OCI-LY7 (cell line): ENCODE measurements at regions not wholly inside any gene's neighbourhood (a gene's known extent, or its start where the extent isn't known, plus 50 kb on each side); places are given as distances from the start of the nearest gene placed in this dataset.

Experiments used
- EZH2phosphoT487 ChIP-seq: fragments of 200-600 bp; sonication (generic); IDR thresholded peaks from 2 replicates; pipeline ENCODE4 v1.6.1; 2018; ENCODE audit warnings: low read depth, borderline replicate concordance, mild to moderate bottlenecking, mixed run types, antibody characterized with exemption, low read length, moderate library complexity, mixed read lengths
- TF ChIP-seq, protein P1 (sequence below): fragments of 200-600 bp; sonication (generic); conservative IDR thresholded peaks from 2 replicates; pipeline ENCODE4 v1.5.1; 2014; ENCODE audit warnings: mild to moderate bottlenecking, antibody characterized with exemption, low read length, moderate library complexity, mixed read lengths

- TF ChIP-seq, protein P1, sequence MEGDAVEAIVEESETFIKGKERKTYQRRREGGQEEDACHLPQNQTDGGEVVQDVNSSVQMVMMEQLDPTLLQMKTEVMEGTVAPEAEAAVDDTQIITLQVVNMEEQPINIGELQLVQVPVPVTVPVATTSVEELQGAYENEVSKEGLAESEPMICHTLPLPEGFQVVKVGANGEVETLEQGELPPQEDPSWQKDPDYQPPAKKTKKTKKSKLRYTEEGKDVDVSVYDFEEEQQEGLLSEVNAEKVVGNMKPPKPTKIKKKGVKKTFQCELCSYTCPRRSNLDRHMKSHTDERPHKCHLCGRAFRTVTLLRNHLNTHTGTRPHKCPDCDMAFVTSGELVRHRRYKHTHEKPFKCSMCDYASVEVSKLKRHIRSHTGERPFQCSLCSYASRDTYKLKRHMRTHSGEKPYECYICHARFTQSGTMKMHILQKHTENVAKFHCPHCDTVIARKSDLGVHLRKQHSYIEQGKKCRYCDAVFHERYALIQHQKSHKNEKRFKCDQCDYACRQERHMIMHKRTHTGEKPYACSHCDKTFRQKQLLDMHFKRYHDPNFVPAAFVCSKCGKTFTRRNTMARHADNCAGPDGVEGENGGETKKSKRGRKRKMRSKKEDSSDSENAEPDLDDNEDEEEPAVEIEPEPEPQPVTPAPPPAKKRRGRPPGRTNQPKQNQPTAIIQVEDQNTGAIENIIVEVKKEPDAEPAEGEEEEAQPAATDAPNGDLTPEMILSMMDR, result no peak
- TF ChIP-seq EZH2phosphoT487, result no peak
Measured at GRCh38 chr1:47554082-47554481, 116.2 kb downstream of the FOXD2 start.
